ENCODE measurements at regions not wholly inside any gene's neighbourhood (a gene's known extent, or its start where the extent isn't known, plus 50 kb on each side); places are given as distances from the start of the nearest gene placed in this dataset.

DNA sequence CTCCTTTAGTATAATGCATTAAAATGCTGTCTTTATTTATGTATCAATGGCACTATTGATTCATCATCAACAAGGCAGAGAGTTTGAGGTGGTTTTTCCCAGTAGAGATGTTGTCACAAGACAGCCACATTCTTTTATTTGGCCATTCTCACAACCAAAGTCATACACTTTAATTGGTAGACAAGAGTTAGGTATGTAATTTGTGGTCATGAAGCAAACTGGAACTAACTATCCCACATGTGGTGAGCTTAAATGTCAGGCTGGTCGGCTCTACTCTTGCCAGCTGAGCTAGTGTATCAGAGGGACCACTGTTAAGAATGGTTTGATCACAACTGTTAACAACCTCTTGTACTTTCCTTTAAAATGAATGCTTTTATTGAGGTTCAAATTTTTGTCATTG is 714.6 kb downstream of the CD109 start (continued):
- TF ChIP-seq, protein P1, sequence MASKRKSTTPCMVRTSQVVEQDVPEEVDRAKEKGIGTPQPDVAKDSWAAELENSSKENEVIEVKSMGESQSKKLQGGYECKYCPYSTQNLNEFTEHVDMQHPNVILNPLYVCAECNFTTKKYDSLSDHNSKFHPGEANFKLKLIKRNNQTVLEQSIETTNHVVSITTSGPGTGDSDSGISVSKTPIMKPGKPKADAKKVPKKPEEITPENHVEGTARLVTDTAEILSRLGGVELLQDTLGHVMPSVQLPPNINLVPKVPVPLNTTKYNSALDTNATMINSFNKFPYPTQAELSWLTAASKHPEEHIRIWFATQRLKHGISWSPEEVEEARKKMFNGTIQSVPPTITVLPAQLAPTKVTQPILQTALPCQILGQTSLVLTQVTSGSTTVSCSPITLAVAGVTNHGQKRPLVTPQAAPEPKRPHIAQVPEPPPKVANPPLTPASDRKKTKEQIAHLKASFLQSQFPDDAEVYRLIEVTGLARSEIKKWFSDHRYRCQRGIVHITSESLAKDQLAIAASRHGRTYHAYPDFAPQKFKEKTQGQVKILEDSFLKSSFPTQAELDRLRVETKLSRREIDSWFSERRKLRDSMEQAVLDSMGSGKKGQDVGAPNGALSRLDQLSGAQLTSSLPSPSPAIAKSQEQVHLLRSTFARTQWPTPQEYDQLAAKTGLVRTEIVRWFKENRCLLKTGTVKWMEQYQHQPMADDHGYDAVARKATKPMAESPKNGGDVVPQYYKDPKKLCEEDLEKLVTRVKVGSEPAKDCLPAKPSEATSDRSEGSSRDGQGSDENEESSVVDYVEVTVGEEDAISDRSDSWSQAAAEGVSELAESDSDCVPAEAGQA (IDR thresholded peaks at IDR 0.05; ENCODE audit: low read depth), result no peak
- TF ChIP-seq, protein P1 (CRISPR knock-in tag; IDR thresholded peaks at IDR 0.05; ENCODE audit: borderline replicate concordance), result no peak
- TF ChIP-seq ZNF496 (CRISPR knock-in tag; IDR thresholded peaks at IDR 0.05; ENCODE audit: insufficient replicate concordance) (no peak), ZSCAN21 (CRISPR knock-in tag; IDR thresholded peaks at IDR 0.05; ENCODE audit: borderline replicate concordance) (no peak)

DNA sequence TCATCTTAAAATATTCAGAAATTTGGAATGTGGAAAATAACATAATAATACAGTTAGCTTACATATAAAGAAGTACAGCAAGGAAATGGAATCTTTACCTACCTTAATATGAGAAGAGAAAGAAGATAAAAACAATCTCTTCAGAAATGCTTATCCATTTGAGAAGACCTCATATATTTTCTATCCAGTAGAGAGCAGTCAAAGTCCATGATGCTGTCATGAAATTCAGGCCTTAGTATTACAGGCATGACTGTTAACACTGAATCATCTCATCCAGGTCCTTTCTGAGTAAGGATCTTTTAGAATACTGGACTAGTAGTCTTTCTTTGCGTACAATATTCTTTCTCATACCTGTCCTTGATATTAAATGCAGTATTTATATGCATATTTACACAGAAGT is 713.4 kb downstream of the CD109 start:
- ChIA-PET POLR2A (no interaction called here), CTCF (ENCODE audit: low intra/inter-chr PET ratio, low total read pairs) (interaction anchor here (0.7 to 2.5 kb wide), 5 partner anchors 66 to 799 kb away, joined by 3 to 30 read pairs (median 5); no protein-coding TSS in a partner anchor)
- Histone ChIP-seq H3K79me2 (ENCODE audit: insufficient read depth, low read length) (no peaks in the 10 kb centered on the region), H2AFZ (ENCODE audit: low read length) (no peak overlapping the region), H3K4me2 (ENCODE audit: low read depth, low read length) (no peak overlapping the region), H3K9me3 (ENCODE audit: low read length) (no peaks in the 10 kb centered on the region), H3K4me1 (ENCODE audit: insufficient read depth, low read length) (no peaks in the 10 kb centered on the region), H3K4me3 (replicated peaks in 1 of 3; ENCODE audit: insufficient read depth in 1 of 3, low read depth in 2 of 3, low read length in 3 of 3) (no peak overlapping the region), H4K20me1 (ENCODE audit: insufficient read depth, low read length) (no peaks in the 10 kb centered on the region), H3K9ac (ENCODE audit: insufficient read depth, low read depth, low read length) (no peak overlapping the region), H3K36me3 (replicated peaks in 1 of 2; ENCODE audit: control insufficient read depth in 1 of 2, insufficient read depth in 2 of 2, low read length in 2 of 2) (no peaks in the 10 kb centered on the region), H3K27ac (ENCODE audit: extremely low read length, insufficient read depth, low read length) (no peak overlapping the region), H3K27me3 (ENCODE audit: control insufficient read depth in 1 of 2, insufficient read depth in 2 of 2, low read length in 2 of 2) (no peaks in the 10 kb centered on the region)
- 0% methylated on average over 1 of the region's 1 CpG for WGBS (ENCODE audit: low lambda C conversion rate)
- ATAC-seq, result peak; percentile 78
- TF ChIP-seq GZF1 (CRISPR knock-in tag; IDR thresholded peaks at IDR 0.05) (no peak), ZNF605 (CRISPR knock-in tag; IDR thresholded peaks at IDR 0.05) (no peak), RXRB (CRISPR knock-in tag; IDR thresholded peaks at IDR 0.05; ENCODE audit: borderline replicate concordance) (no peak), ZFP36L2 (CRISPR knock-in tag; IDR thresholded peaks at IDR 0.05) (no peak), NFRKB (IDR thresholded peaks at IDR 0.05) (no peak), RAD21 (CRISPR knock-in tag; IDR thresholded peaks at IDR 0.05) (peak; percentile 61; the same call in 1 of the 2 replicates), SMC3 (IDR thresholded peaks at IDR 0.05; ENCODE audit: low read length) (peak; percentile 82), STAG1 (CRISPR knock-in tag; IDR thresholded peaks at IDR 0.05) (peak; percentile 89)
- TF ChIP-seq, protein P2, sequence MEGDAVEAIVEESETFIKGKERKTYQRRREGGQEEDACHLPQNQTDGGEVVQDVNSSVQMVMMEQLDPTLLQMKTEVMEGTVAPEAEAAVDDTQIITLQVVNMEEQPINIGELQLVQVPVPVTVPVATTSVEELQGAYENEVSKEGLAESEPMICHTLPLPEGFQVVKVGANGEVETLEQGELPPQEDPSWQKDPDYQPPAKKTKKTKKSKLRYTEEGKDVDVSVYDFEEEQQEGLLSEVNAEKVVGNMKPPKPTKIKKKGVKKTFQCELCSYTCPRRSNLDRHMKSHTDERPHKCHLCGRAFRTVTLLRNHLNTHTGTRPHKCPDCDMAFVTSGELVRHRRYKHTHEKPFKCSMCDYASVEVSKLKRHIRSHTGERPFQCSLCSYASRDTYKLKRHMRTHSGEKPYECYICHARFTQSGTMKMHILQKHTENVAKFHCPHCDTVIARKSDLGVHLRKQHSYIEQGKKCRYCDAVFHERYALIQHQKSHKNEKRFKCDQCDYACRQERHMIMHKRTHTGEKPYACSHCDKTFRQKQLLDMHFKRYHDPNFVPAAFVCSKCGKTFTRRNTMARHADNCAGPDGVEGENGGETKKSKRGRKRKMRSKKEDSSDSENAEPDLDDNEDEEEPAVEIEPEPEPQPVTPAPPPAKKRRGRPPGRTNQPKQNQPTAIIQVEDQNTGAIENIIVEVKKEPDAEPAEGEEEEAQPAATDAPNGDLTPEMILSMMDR (CRISPR knock-in tag; IDR thresholded peaks at IDR 0.05), result peak; percentile 64
- peak; percentile 36 for DNase-seq (ENCODE audit: low spot score)
- no TSS peak for BruUV-seq (replicated peaks)
- intact Hi-C loops (cut with micrococcal nuclease; ENCODE audit: unreplicated experiment), result loop anchor here (1.0 to 5.0 kb wide), 3 partner anchors 140 to 672 kb away; no protein-coding TSS in a partner anchor
- in situ Hi-C loops (cut with HindIII; ENCODE audit: extremely low pct_ligation_motif_present, low pct_unique_long_range_greater_than_20kb), result loop anchor here (25.0 kb wide), 1 partner anchor 803 kb away; the partner anchor contains the start of gene COL12A1
- FAIRE-seq, result no peak

All from HepG2 (cell line).